PFSK-1 (cell line): ENCODE measurements at regions not wholly inside any gene's neighbourhood (a gene's known extent, or its start where the extent isn't known, plus 50 kb on each side); places are given as distances from the start of the nearest gene placed in this dataset.

ENCODE experiments used
- FOXP2 ChIP-seq: optimal IDR thresholded peaks from 2 replicates; pipeline ENCODE3; 2011; ENCODE audit warnings: borderline replicate concordance, control low read depth, inconsistent platforms; ENCODE audit not compliant: insufficient read depth; ENCODE audit errors: extremely low read length, extremely low read depth
- POLR2AphosphoS5 ChIP-seq: IDR thresholded peaks from 2 replicates; pipeline ENCODE4 v1.6.1; 2012; ENCODE audit warnings: low read depth, mild to moderate bottlenecking, control low read depth, low read length, moderate library complexity
- REST ChIP-seq, 2 experiments: IDR thresholded peaks; 2 replicates each; pipeline versions ENCODE4 v1.6.1 to v1.8.0; 2011 to 2012; ENCODE audit warnings: low read depth in 2 of 2, low read length in 2 of 2, control low read depth in 1 of 2, inconsistent platforms in 1 of 2, mild to moderate bottlenecking in 1 of 2, moderate library complexity in 1 of 2; ENCODE audit not compliant: insufficient read depth in 1 of 2
- SIN3A ChIP-seq: IDR thresholded peaks from 2 replicates; pipeline ENCODE4 v1.6.1; 2012; ENCODE audit warnings: mild to moderate bottlenecking, low read length, moderate library complexity, borderline replicate concordance; ENCODE audit not compliant: insufficient read depth
- TAF1 ChIP-seq: IDR thresholded peaks from 2 replicates; pipeline ENCODE4 v1.6.1; 2012; ENCODE audit warnings: low read length, control low read depth, borderline replicate concordance; ENCODE audit not compliant: insufficient read depth

GRCh38 chr11:69995697-69996096 is 82.4 kb upstream of the ANO1 start:
- TF ChIP-seq TAF1 (no peak), POLR2AphosphoS5 (no peak), FOXP2 (no peak), SIN3A (no peak)

GRCh38 chr11:69996451-69996850 is 81.7 kb upstream of the ANO1 start:
- TF ChIP-seq POLR2AphosphoS5 (no peak), FOXP2 (no peak), TAF1 (no peak), REST (IDR thresholded peaks at IDR 0.05; ENCODE audit: insufficient read depth in 1 of 2, low read depth in 2 of 2, low read length in 2 of 2) (no peak), SIN3A (no peak)

GRCh38 chr11:69997352-69997751 is 80.8 kb upstream of the ANO1 start:
- TF ChIP-seq REST (IDR thresholded peaks at IDR 0.05; ENCODE audit: insufficient read depth in 1 of 2, low read depth in 2 of 2, low read length in 2 of 2) = no peak
- TF ChIP-seq FOXP2 = no peak
- no peak for TF ChIP-seq TAF1
- no peak for TF ChIP-seq POLR2AphosphoS5
- TF ChIP-seq SIN3A = no peak

GRCh38 chr11:69999721-70000120 is 78.4 kb upstream of the ANO1 start:
- TF ChIP-seq POLR2AphosphoS5 (no peak), REST (IDR thresholded peaks at IDR 0.05; ENCODE audit: insufficient read depth in 1 of 2, low read depth in 2 of 2, low read length in 2 of 2) (no peak), FOXP2 (no peak), SIN3A (no peak), TAF1 (no peak)

- TF ChIP-seq REST (IDR thresholded peaks at IDR 0.05; ENCODE audit: insufficient read depth in 1 of 2, low read depth in 2 of 2, low read length in 2 of 2) (no peak), FOXP2 (no peak), SIN3A (no peak), TAF1 (no peak), POLR2AphosphoS5 (no peak)
Measured at GRCh38 chr11:70000228-70000627, 77.9 kb upstream of the ANO1 start.

- TF ChIP-seq POLR2AphosphoS5 = no peak
- TF ChIP-seq TAF1 = no peak
- no peak for TF ChIP-seq FOXP2
- no peak for TF ChIP-seq REST (IDR thresholded peaks at IDR 0.05; ENCODE audit: insufficient read depth in 1 of 2, low read depth in 2 of 2, low read length in 2 of 2)
- TF ChIP-seq SIN3A = no peak
Measured at GRCh38 chr11:70001246-70001645, 76.9 kb upstream of the ANO1 start.
